BE2C (cell line): ENCODE measurements at regions not wholly inside any gene's neighbourhood (a gene's known extent, or its start where the extent isn't known, plus 50 kb on each side); places are given as distances from the start of the nearest gene placed in this dataset.

ENCODE experiments used
- DNase-seq: peaks from one replicate; pipeline ENCODE4 v3.0.0-alpha.2; 2020
- H3K27me3 ChIP-seq: fragments of 250-450 bp; sonication (Bioruptor Pico); 2 replicates; pipeline ENCODE4 v1.5.1; 2020; ENCODE audit warnings: mild to moderate bottlenecking
- H3K36me3 ChIP-seq: fragments of 250-450 bp; sonication (Bioruptor Pico); 2 replicates; pipeline ENCODE4 v1.5.1; 2020; ENCODE audit warnings: mild to moderate bottlenecking
- H3K4me1 ChIP-seq: fragments of 250-450 bp; sonication (Bioruptor Pico); 2 replicates; pipeline ENCODE4 v1.5.1; 2020
- H3K4me3 ChIP-seq: 2 replicates; pipeline ENCODE4 v1.5.1; 2011; ENCODE audit warnings: low read depth, low read length
- H3K9me3 ChIP-seq: fragments of 250-450 bp; sonication (Bioruptor Pico); 2 replicates; pipeline ENCODE4 v1.5.1; 2020
- TF ChIP-seq, protein P1 (sequence below): IDR thresholded peaks from 2 replicates; pipeline ENCODE4 v1.5.1; 2012; ENCODE audit warnings: mild to moderate bottlenecking, low read depth, low read length

DNA sequence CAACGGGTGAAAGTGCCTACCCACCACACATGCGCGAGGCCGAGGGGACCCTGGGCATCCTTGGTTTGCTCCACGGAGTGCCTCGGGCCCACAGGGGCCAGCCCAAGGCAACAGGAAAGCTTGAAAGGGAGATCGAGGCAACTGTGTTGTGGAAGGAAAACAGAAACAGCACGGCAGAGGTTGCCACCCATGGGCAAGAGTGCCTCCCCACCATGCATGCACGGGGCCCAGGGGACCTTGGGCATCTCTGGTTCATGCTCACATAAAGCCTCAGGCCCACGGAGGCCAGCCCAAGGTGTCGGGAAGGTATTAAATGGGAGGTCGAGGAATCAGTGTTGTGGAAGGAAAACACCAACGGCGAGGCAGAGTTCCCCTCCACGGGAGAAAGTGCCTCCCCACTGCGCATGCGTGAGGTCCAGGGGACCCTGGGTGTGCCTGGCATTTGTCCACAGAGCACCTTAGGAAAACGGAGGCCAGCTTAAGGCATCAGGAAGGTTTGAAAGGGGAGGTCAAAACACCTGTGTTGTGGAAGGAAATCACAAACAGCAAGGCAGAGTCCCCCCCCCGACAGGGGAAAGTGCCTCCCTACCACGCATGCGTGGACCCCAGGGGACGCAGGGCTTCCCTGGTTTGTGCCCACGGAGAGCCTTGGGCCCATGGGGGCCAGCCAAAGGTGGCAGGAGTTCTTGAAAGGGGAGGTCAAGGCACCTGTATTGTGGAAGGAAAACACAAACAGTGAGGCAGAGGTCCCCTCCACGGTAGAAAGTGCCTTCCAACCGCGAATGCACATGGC is 367.3 kb downstream of the ALG10 start:
- H3K9me3 ChIP-seq, result no peaks in the 10 kb centered on the region; the same call in none of the 2 replicates
- no peak for DNase-seq
- TF ChIP-seq, protein P1, sequence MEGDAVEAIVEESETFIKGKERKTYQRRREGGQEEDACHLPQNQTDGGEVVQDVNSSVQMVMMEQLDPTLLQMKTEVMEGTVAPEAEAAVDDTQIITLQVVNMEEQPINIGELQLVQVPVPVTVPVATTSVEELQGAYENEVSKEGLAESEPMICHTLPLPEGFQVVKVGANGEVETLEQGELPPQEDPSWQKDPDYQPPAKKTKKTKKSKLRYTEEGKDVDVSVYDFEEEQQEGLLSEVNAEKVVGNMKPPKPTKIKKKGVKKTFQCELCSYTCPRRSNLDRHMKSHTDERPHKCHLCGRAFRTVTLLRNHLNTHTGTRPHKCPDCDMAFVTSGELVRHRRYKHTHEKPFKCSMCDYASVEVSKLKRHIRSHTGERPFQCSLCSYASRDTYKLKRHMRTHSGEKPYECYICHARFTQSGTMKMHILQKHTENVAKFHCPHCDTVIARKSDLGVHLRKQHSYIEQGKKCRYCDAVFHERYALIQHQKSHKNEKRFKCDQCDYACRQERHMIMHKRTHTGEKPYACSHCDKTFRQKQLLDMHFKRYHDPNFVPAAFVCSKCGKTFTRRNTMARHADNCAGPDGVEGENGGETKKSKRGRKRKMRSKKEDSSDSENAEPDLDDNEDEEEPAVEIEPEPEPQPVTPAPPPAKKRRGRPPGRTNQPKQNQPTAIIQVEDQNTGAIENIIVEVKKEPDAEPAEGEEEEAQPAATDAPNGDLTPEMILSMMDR, result no peak
- no peaks in the 10 kb centered on the region for H3K4me1 ChIP-seq
- H3K36me3 ChIP-seq, result no peaks in the 10 kb centered on the region
- no peaks in the 10 kb centered on the region for H3K27me3 ChIP-seq
- no peak overlapping the region for H3K4me3 ChIP-seq

DNA sequence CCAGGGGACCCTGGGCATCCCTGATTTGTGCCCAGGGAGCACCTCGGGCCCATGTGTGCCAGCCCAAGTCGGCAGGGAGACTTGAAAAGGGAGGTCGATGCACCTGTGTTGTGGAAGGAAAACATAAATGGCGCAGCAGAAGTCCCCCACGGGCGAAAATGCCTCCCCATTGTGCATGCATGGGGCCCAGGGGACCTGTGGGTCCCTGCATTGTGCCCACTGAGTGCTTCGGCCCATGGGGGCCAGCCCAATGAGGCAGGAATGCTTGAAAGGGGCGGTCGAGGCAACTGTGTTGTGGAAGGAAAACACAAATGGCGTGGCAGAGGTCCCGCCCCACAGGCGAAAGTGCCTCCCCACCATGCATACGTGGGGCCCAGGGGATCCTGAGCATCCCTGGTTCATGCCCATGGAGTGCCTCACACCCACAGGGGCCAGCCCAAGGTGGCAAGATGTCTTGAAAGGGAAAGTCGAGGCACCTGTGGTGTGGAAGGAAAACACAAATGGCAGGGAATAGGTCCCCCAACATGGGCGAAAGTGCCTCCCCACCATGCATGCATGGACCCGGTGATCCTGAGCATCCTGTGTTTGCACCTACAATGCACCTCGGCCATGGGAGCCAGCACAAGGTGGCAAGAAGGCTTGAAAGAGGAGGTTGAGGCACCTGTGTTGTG is 368.0 kb downstream of the ALG10 start:
- no peak overlapping the region for H3K4me3 ChIP-seq
- TF ChIP-seq, protein P1, result no peak
- no peaks in the 10 kb centered on the region for H3K27me3 ChIP-seq
- no peaks in the 10 kb centered on the region; the same call in 1 of the 2 replicates for H3K9me3 ChIP-seq
- H3K36me3 ChIP-seq, result no peaks in the 10 kb centered on the region
- DNase-seq, result no peak
- no peaks in the 10 kb centered on the region for H3K4me1 ChIP-seq

DNA sequence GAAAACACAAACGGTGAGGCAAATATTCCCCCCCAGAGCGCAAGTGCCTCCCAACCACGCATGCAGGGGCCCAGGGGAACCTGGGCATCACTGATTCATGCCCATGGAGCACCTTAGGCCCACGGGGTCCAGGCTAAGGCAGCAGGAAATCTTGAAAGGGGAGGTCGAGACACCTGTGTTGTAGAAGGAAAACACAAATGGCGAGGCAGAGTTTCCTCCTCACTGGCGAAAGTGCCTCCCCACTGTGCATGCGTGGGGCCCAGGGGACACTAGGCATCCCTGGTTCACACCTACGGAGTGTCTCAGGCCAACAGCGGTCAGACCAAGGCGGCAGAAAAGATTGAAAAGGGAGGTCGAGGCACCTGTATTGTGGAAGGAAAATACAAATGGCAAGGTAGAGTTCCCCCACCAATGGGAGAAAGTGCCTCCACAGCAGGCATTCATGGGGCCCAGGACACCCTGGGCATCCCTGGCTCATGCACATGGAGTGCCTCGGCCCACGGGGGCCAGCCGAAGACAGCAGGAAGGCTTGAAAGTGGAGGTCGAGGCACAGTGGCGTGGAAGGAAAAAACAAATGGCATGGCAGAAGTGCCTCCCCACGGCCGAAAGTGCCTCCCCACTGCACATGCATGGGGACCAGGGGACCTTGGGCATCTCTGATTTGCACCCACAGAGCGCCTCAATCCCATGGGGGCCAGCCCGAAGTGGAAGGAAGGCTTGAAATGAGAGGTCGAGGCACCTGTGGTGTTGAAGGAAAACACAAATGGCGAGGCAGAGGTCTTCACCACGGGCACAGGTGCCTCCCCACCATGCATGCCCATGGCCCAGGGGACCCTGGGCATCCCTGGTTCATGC is 368.8 kb downstream of the ALG10 start:
- no peak for DNase-seq
- Histone ChIP-seq H3K9me3 (no peaks in the 10 kb centered on the region; the same call in 1 of the 2 replicates), H3K36me3 (no peaks in the 10 kb centered on the region), H3K4me3 (no peak overlapping the region), H3K27me3 (no peaks in the 10 kb centered on the region), H3K4me1 (no peaks in the 10 kb centered on the region)
- TF ChIP-seq, protein P1, result no peak

DNA sequence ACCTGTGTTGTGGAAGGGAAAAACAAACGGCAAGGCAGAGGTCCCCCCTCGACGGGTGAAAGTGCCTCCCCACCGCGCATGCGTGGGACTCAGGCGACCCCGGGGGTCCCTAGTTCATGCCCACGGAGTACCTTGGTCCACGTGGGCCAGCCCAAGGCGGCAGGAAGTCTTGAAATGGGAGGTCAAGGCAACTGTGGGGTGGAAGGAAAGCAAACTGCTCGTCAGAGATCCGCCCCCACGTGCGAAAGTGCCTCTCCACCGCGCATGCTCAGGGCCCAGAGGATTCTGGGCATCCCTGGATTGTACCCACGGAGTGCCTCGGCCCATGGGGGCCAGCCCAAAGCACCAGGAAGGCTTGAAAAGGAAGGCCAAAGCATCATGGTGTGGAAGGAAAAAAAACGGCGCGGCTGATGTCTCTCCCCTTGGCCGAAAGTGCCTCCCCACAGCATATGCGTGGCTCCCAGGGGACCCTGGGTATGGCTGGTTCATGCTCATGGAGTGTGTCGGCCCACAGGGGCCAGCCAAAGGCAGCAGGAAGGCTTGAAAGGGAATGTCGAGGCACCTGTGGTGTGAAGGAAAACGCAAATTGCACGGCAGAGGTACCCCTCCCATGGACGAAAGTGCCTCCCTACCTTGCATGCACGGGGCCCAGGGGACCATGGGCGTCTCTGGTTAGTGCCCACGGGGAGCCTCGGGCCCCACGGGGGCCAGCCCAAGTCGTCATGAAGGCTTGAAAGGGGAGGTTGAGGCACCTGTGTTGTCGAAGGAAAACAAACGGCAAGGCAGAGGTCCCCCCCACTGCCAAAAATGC is 369.7 kb downstream of the ALG10 start:
- no peak overlapping the region for H3K4me3 ChIP-seq
- no peaks in the 10 kb centered on the region for H3K4me1 ChIP-seq
- no peaks in the 10 kb centered on the region for H3K36me3 ChIP-seq
- TF ChIP-seq, protein P1, result no peak
- peak; percentile 8 for DNase-seq
- no peaks in the 10 kb centered on the region for H3K27me3 ChIP-seq
- H3K9me3 ChIP-seq, result no peaks in the 10 kb centered on the region; the same call in 1 of the 2 replicates

DNA sequence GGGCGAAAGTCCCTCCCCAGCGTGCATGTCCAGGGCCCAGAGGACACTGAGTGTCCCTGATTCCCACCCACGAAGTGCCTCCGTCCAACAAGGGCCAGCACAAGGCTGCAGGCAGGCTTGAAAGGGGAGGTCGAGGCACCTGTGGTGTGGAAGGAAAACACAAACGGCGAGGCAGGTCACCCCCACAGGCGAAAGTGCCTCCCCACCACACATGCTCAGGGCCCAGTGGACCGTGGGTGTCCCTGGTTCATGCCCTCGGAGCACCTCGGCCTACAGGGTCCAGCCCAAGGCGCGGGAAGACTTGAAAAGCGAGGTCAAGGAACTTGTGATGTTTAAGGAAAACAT is 370.4 kb downstream of the ALG10 start:
- no peak overlapping the region for H3K4me3 ChIP-seq
- H3K9me3 ChIP-seq, result no peaks in the 10 kb centered on the region
- TF ChIP-seq, protein P1, result no peak
- H3K36me3 ChIP-seq, result no peaks in the 10 kb centered on the region
- no peaks in the 10 kb centered on the region for H3K4me1 ChIP-seq
- no peaks in the 10 kb centered on the region for H3K27me3 ChIP-seq
- DNase-seq, result peak; percentile 2
